Stimulated activated CD4-positive, alpha-beta T cell treated with anti-CD3 and anti-CD28 coated beads, Interleukin-1b, Interleukin-23, amount 100 ng/mL, for 24 hours (primary cell): ENCODE measurements at regions not wholly inside any gene's neighbourhood (a gene's known extent, or its start where the extent isn't known, plus 50 kb on each side); places are given as distances from the start of the nearest gene placed in this dataset.
"Not testable (repeated sequence)": the region's sequence is repeated elsewhere in the genome, so short reads cannot be mapped to it uniquely, and the experiment has no call there.

Experiments
- DNase-seq, 4 experiments: peaks; one replicate each; pipeline ENCODE4 v3.0.0-alpha.2; 2020; ENCODE audit warnings: low read depth in 4 of 4, low spot score in 1 of 4

GRCh38 chr2:190742431-190742830, 93.5 kb downstream of the NAB1 start:
- DNase-seq, result no peak

DNA sequence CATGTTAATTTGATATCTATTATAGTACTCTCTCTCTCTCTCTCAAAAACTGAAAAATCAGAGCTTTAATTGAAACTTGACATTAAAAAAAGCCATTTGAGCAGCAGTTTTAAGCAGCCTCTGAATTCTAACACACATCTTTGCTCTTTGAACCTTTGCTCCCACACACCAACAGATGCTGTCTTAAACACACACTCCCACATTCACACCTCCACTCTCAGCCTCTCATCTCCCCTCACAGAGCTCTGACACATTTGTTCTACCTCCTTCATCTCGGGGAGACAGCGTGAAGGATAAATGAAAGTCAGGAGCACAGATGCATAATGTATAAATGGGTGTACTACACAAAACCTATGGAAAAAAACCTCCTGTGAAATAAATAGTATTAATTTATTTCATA, 95.2 kb downstream of the NAB1 start:
- DNase-seq, result no peak

GRCh38 chr2:190746971-190747761, 98.3 kb downstream of the NAB1 start:
- DNase-seq, result no peak

- DNase-seq, result no peak
Measured at GRCh38 chr2:190748966-190749365, 100.1 kb downstream of the NAB1 start.

GRCh38 chr2:190755772-190756415, 107.0 kb downstream of the NAB1 start:
- DNase-seq, result no peak

DNA sequence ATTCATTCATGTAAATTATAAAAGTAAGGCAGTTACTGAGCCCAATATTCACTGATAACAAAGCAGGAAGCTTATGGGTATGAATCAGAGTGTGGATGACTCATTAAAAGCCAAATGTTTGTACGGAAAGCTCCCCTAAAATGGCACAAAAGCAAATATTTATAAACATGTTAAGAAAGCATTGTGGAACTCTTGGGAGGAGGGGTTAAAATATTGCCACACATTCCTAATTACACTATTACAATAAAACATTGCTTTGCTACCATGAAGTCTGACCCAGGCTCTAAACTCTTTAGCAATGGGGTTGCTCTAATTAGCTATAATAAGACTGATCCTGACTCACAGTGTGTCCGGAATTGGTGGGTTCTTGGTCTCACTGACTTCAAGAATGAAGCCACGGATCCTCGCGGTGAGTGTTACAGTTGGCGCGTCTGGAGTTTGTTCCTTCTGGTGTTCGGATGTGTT, 110.9 kb downstream of the NAB1 start:
- no peak for DNase-seq

DNA sequence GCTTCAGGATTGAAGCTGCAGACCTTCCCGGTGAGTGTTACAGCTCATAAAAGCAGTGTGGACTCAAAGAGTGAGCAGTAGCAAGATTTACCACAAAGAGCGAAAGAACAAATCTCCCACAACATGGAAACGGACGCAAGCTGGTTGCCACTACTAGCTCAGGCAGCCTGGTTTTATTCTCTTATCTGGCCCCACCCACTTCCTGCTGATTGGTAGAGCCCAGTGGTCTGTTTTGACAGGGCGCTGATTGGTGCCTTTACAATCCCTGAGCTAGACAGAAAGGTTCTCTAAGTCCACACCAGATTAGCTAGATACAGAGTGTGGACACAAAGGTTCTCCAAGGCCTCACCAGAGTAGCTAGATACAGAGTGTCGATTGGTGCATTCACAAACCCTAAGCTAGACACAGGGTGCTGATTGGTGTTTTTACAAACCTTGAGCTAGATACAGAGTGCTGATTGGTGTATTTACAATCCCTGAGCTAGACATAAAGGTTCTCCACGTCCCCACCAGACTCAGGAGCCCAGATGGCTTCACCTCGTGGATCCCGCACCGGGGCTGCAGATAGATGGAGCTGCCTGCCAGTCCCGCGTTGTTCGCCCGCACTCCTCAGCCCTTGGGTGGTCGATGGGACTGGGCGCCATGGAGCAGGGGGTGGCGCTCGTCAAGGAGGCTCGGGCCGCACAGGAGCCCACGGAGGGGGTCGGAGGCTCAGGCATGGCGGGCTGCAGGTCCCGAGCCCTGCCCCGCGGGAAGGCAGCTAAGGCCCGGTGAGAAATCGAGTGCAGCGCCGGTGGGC, 111.7 kb downstream of the NAB1 start:
- not testable (repeated sequence) for DNase-seq

- not testable (repeated sequence) for DNase-seq
Measured at GRCh38 chr2:190761216-190761615, 112.3 kb downstream of the NAB1 start.

DNA sequence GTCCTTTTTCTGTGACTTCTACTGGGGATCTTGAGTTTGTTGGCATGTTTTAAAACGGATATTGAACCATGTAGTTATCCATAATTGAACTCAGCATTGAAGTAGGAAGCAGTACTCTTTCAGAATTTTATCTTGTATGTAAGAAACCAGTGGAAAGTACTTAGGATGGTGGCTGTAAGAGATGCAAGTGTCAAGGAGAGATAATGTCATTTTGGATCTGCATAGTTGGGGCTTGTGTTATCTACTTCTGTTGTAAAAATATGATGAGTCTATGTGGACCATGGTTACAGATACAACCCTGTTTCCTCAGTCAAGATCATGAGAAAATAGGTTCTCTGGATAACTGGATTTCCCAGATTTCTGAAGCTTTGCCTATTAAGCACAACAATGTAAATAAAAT, 113.7 kb downstream of the NAB1 start:
- DNase-seq, result no peak

DNA sequence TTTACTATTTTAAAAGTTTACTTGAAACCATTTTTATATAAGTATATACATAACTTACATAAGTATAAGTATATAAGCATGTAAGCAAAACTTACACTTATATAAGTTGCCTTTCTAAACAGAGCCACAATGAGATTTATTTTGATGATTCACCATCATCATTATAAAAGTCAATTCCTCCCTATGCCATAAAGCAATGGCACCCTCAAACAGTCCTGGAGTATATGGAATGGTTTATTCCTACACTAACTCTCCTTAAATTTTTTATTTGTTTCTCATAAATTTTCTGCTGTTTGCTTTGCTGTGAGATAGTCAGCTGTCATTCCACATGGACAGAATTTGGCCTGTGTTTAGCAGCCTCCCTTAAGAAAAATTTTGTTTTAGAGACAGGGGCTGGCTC, 114.2 kb downstream of the NAB1 start:
- DNase-seq, result no peak

DNA sequence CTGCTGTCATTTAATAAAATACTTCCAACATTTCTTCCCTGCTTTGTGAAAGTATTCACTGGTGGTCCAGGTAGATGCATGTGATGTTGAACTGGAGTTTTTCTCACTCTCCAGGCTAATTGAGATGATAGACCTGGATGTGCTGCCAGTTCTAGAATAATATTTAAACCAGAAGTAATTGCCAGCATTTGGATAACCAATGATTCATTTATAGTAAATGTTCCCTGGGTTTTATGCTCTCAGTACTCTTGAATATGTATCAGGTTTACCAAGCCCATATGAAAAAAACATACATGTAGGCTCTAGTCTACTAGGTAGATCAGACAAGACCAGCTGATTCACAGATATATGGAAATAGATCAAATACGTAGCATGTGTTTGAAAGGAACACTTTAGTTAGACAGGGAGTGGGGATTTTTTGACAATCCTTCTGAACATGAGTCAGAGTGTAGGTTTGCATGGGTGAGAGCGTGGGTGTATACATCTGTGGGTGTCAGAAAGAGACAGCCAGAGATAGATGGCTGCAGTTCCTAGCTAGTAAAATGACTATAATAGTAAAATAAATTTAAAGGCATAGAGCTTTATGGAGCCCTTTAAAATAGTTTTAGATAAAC, 115.1 kb downstream of the NAB1 start:
- DNase-seq, result peak in 2 of 4 experiments; percentile 25 to 26

DNA sequence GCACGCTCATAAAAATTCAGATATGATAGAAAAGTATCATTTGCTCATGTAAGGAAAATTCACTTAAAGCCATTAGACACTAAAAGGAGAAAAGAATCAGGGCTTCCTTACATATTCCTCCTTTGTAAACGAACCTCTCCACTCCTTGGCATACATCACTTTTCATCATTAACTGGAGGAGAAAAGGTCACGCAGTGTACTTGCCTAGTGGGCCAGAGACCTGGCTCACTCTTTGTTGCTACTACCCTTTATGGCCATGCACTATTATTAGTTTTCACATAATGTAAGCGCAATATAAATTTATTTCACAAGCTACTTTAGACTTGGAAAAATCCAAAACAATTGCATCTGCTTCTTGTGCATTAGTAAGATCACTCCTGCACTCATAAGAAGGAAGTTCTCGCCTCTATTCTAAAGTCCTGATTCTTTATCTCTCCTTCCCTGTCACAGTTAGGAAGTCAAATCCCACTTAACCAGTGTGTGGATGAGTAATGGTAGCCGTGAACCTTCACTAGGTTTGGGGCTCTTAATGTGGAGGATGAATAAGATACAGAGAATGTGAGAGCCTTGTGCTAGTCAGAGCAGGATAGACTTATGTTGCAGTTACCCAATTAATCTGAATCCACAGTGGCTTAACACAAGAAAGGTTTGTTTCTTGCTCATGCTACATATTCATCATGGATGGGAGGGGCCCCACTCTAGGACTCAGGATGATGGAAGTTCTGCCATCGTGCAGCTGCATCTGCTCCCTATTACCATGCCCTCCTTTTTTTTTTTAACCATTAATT, 115.0 kb upstream of the GLS start:
- DNase-seq, result no peak

GRCh38 chr2:190766174-190766572, 114.4 kb upstream of the GLS start:
- DNase-seq, result no peak

GRCh38 chr2:190766595-190766994, 114.0 kb upstream of the GLS start:
- DNase-seq, result no peak

- no peak for DNase-seq
Measured at GRCh38 chr2:190767821-190768220, 112.8 kb upstream of the GLS start.

GRCh38 chr2:190769258-190769657, 111.4 kb upstream of the GLS start:
- DNase-seq, result no peak

- no peak for DNase-seq
Measured at GRCh38 chr2:190771726-190772125, 108.9 kb upstream of the GLS start.

DNA sequence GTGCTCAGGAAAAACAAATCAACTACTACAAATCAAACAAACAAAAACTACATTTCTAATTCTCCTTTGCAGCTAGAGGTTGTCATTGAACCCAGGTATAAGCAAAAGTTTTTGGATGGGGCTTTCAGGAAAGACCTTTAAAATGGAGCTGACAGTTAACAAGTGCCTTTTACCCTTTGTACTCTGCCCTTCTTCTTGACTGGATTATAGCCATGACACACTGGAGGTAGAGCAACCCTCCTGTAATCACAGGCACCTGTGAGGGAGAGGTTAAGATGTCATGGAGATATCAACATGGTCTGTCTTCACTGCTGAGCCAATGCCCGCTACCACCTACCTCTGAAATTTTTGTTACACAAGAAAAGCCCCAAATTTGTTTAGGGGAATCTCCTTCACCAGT, 100.0 kb upstream of the GLS start:
- DNase-seq, result no peak

DNA sequence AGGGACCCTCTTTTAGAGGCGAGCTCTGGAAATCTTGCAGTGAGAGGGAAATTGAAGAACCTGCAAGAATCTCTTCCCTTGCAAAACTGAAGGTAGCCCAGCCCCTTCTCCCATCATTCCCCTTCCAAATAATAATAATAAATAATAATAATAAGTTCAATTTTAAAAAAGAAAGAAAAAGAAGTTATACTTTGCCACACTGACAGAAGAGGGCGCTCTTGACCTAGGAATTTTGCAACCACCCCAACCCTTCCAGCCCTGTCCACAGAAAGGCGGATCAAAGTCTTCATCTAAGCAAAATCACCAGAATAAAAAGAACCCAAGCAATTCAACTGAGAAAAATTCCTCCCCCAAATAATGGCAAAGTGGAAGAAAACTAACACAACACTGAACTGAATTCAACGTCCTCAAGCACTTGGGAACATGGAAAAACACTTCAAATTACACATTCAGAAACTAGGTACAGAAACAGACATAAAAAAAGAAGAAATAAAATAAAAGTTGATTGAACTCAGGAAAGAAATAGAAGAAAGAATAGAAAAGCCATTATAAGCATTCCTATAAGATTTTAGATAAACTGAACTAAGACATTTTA, 98.9 kb upstream of the GLS start:
- peak; percentile 33 to 45 (median 36) for DNase-seq

GRCh38 chr2:190782264-190782663, 98.4 kb upstream of the GLS start:
- DNase-seq, result no peak
